ENCODE measurements at regions not wholly inside any gene's neighbourhood (a gene's known extent, or its start where the extent isn't known, plus 50 kb on each side); places are given as distances from the start of the nearest gene placed in this dataset.

GRCh38 chr1:88298506-88298905 lies 385.6 kb upstream of the PKN2 start:
- TF ChIP-seq POLR2AphosphoS5 (IDR thresholded peaks at IDR 0.05; ENCODE audit: low read depth) (no peak), CTCF (IDR thresholded peaks at IDR 0.05; ENCODE audit: insufficient read depth, low read length) (no peak), GABPA (IDR thresholded peaks at IDR 0.05; ENCODE audit: low read depth) (no peak)

Measured in HL-60 (cell line).